GM23338 (cell line): ENCODE measurements at regions not wholly inside any gene's neighbourhood (a gene's known extent, or its start where the extent isn't known, plus 50 kb on each side); places are given as distances from the start of the nearest gene placed in this dataset.

Experiments used
- ATAC-seq: fragments of 200-7000 bp; cut with Tn5 transposase; 3 replicates; pipeline ENCODE4 v1.9.1; 2020
- DNase-seq: peaks from one replicate; pipeline ENCODE4 v3.0.0-alpha.2; 2015; ENCODE audit warnings: low spot score
- H2AFZ ChIP-seq: fragments of 200-600 bp; sonication (generic); 2 replicates; pipeline ENCODE4 v1.8.0; 2016; ENCODE audit warnings: antibody characterized with exemption, mild to moderate bottlenecking, moderate library complexity
- H3F3A ChIP-seq: fragments of 200-600 bp; sonication (generic); replicated peaks from 2 replicates; pipeline ENCODE4 v1.8.0; 2017; ENCODE audit warnings: antibody characterized with exemption, mixed run types, low read depth
- H3K27ac ChIP-seq: fragments of 200-600 bp; sonication (generic); 2 replicates; pipeline ENCODE4 v1.6.1; 2016; ENCODE audit warnings: low read depth
- H3K27me3 ChIP-seq: fragments of 200-600 bp; sonication (generic); 2 replicates; pipeline ENCODE4 v1.8.0; 2016; ENCODE audit warnings: mild to moderate bottlenecking, mixed run types, moderate library complexity; ENCODE audit not compliant: insufficient read depth
- H3K36me3 ChIP-seq: fragments of 200-600 bp; sonication (generic); 2 replicates; pipeline ENCODE4 v1.8.0; 2016; ENCODE audit warnings: mild to moderate bottlenecking; ENCODE audit not compliant: insufficient read depth
- H3K4me1 ChIP-seq: fragments of 200-600 bp; sonication (generic); 2 replicates; pipeline ENCODE4 v1.8.0; 2016; ENCODE audit warnings: mild to moderate bottlenecking, moderate library complexity; ENCODE audit not compliant: insufficient read depth
- H3K4me2 ChIP-seq: fragments of 200-600 bp; sonication (generic); 2 replicates; pipeline ENCODE4 v1.7.1; 2017; ENCODE audit warnings: mixed run types
- H3K4me3 ChIP-seq: fragments of 200-600 bp; sonication (generic); 2 replicates; pipeline ENCODE4 v1.6.1; 2016; ENCODE audit warnings: mixed run types
- H3K79me2 ChIP-seq: fragments of 200-600 bp; sonication (generic); replicated peaks from 2 replicates; pipeline ENCODE4 v1.8.0; 2017; ENCODE audit warnings: mild to moderate bottlenecking; ENCODE audit not compliant: insufficient read depth
- H3K9me2 ChIP-seq: fragments of 200-600 bp; sonication (generic); 2 replicates; pipeline ENCODE4 v1.8.0; 2017; ENCODE audit not compliant: insufficient read depth
- H4K20me1 ChIP-seq: fragments of 200-600 bp; sonication (generic); replicated peaks from 2 replicates; pipeline ENCODE4 v1.8.0; 2017; ENCODE audit warnings: mild to moderate bottlenecking; ENCODE audit not compliant: insufficient read depth
- H3K27ac Mint-ChIP-seq: 2 replicates; pipeline ENCODE4 v1.8.0; 2020; ENCODE audit warnings: inconsistent platforms, mild to moderate bottlenecking, moderate library complexity, mixed read lengths
- H3K27me3 Mint-ChIP-seq: 3 replicates; pipeline ENCODE4 v1.8.0; 2022; ENCODE audit warnings: low read depth, mild to moderate bottlenecking, moderate library complexity, mixed read lengths, inconsistent platforms; ENCODE audit not compliant: insufficient read depth, poor library complexity
- H3K36me3 Mint-ChIP-seq: 3 replicates; pipeline ENCODE4 v1.8.0; 2021; ENCODE audit warnings: low read depth, mild to moderate bottlenecking, inconsistent platforms, moderate library complexity, mixed read lengths
- H3K4me1 Mint-ChIP-seq: 3 replicates; pipeline ENCODE4 v1.8.0; 2020; ENCODE audit warnings: mild to moderate bottlenecking, inconsistent platforms, mixed read lengths
- H3K4me3 Mint-ChIP-seq: 3 replicates; pipeline ENCODE4 v1.8.0; 2021; ENCODE audit warnings: moderate library complexity, mild to moderate bottlenecking, inconsistent platforms, mixed read lengths
- H3K9me3 Mint-ChIP-seq: 3 replicates; pipeline ENCODE4 v1.8.0; 2020; ENCODE audit warnings: moderate library complexity, mild to moderate bottlenecking, inconsistent platforms, mixed read lengths
- CREB1 ChIP-seq: fragments of 250-450 bp; sonication (Bioruptor Pico); IDR thresholded peaks from 2 replicates; pipeline ENCODE4 v1.5.0; 2020; ENCODE audit warnings: low read depth, mild to moderate bottlenecking, moderate library complexity
- POLR2AphosphoS5 ChIP-seq: IDR thresholded peaks from 2 replicates; pipeline ENCODE4 v1.6.1; 2016; ENCODE audit warnings: antibody characterized with exemption, low read depth
- REST ChIP-seq: IDR thresholded peaks from one replicate; pipeline ENCODE4 v1.6.1; 2018; ENCODE audit warnings: antibody characterized with exemption; ENCODE audit not compliant: unreplicated experiment
- STAT1 ChIP-seq: IDR thresholded peaks from one replicate; pipeline ENCODE4 v1.6.1; 2016; ENCODE audit warnings: antibody characterized with exemption; ENCODE audit not compliant: unreplicated experiment
- ZNF114 ChIP-seq: fragments of 250-450 bp; sonication (Bioruptor Pico); IDR thresholded peaks from 2 replicates; pipeline ENCODE4 v1.5.0; 2020; ENCODE audit warnings: mild to moderate bottlenecking, moderate library complexity
- ZNF331 ChIP-seq: fragments of 250-450 bp; sonication (Bioruptor Pico); IDR thresholded peaks from 2 replicates; pipeline ENCODE4 v1.5.0; 2020; ENCODE audit warnings: low read depth, mild to moderate bottlenecking, moderate library complexity
- ZNF462 ChIP-seq: fragments of 250-450 bp; sonication (Bioruptor Pico); IDR thresholded peaks from 2 replicates; pipeline ENCODE4 v1.5.0; 2020; ENCODE audit warnings: mild to moderate bottlenecking, moderate library complexity

- Mint-ChIP-seq H3K4me3 (no peak overlapping the region), H3K27me3 (no peaks in the 10 kb centered on the region), H3K36me3 (no peaks in the 10 kb centered on the region), H3K4me1 (no peaks in the 10 kb centered on the region), H3K27ac (no peak overlapping the region), H3K9me3 (no peaks in the 10 kb centered on the region)
- Histone ChIP-seq H2AFZ (no peak overlapping the region), H3K27me3 (no peaks in the 10 kb centered on the region), H4K20me1 (no peaks in the 10 kb centered on the region), H3K27ac (no peak overlapping the region), H3K4me2 (no peak overlapping the region), H3K4me3 (no peak overlapping the region), H3K79me2 (no peaks in the 10 kb centered on the region), H3F3A (no peaks in the 10 kb centered on the region), H3K4me1 (no peaks in the 10 kb centered on the region), H3K9me2 (0 out of 2 replicates have a peak, but pooled peaks cover 4% of the 10 kb centered on the region), H3K36me3 (no peaks in the 10 kb centered on the region)
- no peak for TF ChIP-seq ZNF462 (CRISPR knock-in tag)
- no peak for TF ChIP-seq ZNF114 (CRISPR knock-in tag)
- TF ChIP-seq STAT1, result no peak
- TF ChIP-seq REST, result no peak
- no peak for TF ChIP-seq POLR2AphosphoS5
- TF ChIP-seq ZNF331 (CRISPR knock-in tag), result no peak
- TF ChIP-seq CREB1 (CRISPR knock-in tag), result no peak
- DNase-seq (no peak), ATAC-seq (no peak)
Observed at GRCh38 chr2:191526953-191527556, 150.9 kb upstream of the NABP1 start.
